Hepatocyte (in vitro differentiated cells): ENCODE measurements at regions not wholly inside any gene's neighbourhood (a gene's known extent, or its start where the extent isn't known, plus 50 kb on each side); places are given as distances from the start of the nearest gene placed in this dataset.

Source experiments
- DNase-seq: peaks from one replicate; pipeline ENCODE4 v3.0.0-alpha.2; 2016; ENCODE audit warnings: low spot score
- H2AFZ ChIP-seq: fragments of 200-600 bp; sonication (generic); 2 replicates; pipeline ENCODE4 v1.6.0; 2016; ENCODE audit warnings: antibody characterized with exemption, mild to moderate bottlenecking
- H3K27ac ChIP-seq: fragments of 200-600 bp; sonication (generic); 2 replicates; pipeline ENCODE4 v1.5.1; 2016; ENCODE audit warnings: mild to moderate bottlenecking
- H3K27me3 ChIP-seq: fragments of 200-600 bp; sonication (generic); 2 replicates; pipeline ENCODE4 v1.6.1; 2016
- H3K36me3 ChIP-seq: fragments of 200-600 bp; sonication (generic); replicated peaks from 2 replicates; pipeline ENCODE4 v1.5.1; 2016; ENCODE audit warnings: low read depth; ENCODE audit not compliant: insufficient read depth
- H3K4me1 ChIP-seq: fragments of 200-600 bp; sonication (generic); 2 replicates; pipeline ENCODE4 v1.5.1; 2016; ENCODE audit warnings: mild to moderate bottlenecking, moderate library complexity; ENCODE audit not compliant: insufficient read depth
- H3K4me2 ChIP-seq: fragments of 200-600 bp; sonication (generic); 2 replicates; pipeline ENCODE4 v1.6.0; 2016
- H3K4me3 ChIP-seq: fragments of 200-600 bp; sonication (generic); 2 replicates; pipeline ENCODE4 v1.5.1; 2016; ENCODE audit warnings: mild to moderate bottlenecking
- H3K79me2 ChIP-seq: fragments of 200-600 bp; sonication (generic); 2 replicates; pipeline ENCODE4 v1.6.0; 2017; ENCODE audit warnings: mild to moderate bottlenecking
- H3K9me2 ChIP-seq: fragments of 200-600 bp; sonication (generic); replicated peaks from 2 replicates; pipeline ENCODE4 v1.6.0; 2017; ENCODE audit warnings: mild to moderate bottlenecking; ENCODE audit not compliant: insufficient read depth
- H3K9me3 ChIP-seq: fragments of 200-600 bp; sonication (generic); 2 replicates; pipeline ENCODE4 v1.5.1; 2016; ENCODE audit warnings: low read depth, mild to moderate bottlenecking
- H4K20me1 ChIP-seq: fragments of 200-600 bp; sonication (generic); 2 replicates; pipeline ENCODE4 v1.6.0; 2016; ENCODE audit warnings: mild to moderate bottlenecking; ENCODE audit not compliant: insufficient read depth, poor library complexity, severe bottlenecking
- CTCF ChIP-seq: fragments of 200-600 bp; sonication (generic); IDR thresholded peaks from 2 replicates; pipeline ENCODE4 v1.5.1; 2016; ENCODE audit warnings: antibody characterized with exemption, mild to moderate bottlenecking; ENCODE audit not compliant: poor library complexity
- EZH2 ChIP-seq: fragments of 200-600 bp; sonication (generic); IDR thresholded peaks from 2 replicates; pipeline ENCODE4 v1.6.1; 2016; ENCODE audit warnings: antibody characterized with exemption, mild to moderate bottlenecking, borderline replicate concordance
- EZH2phosphoT487 ChIP-seq: fragments of 200-600 bp; sonication (generic); IDR thresholded peaks from one replicate; pipeline ENCODE4 v1.6.1; 2018; ENCODE audit warnings: antibody characterized with exemption, mild to moderate bottlenecking, low read depth, moderate library complexity; ENCODE audit not compliant: unreplicated experiment, severe bottlenecking
- WGBS: methylation state at CpG from one replicate; pipeline ENCODE4 v1.1.6; 2016; ENCODE audit warnings: low lambda C conversion rate; ENCODE audit errors: missing lambda C conversion rate; 5-methylcytosine and 5-hydroxymethylcytosine counted together

GRCh38 chr1:53378061-53378460, 50.2 kb upstream of the LRP8 start:
- Histone ChIP-seq H3K79me2 (no peaks in the 10 kb centered on the region), H2AFZ (no peak overlapping the region)

DNA sequence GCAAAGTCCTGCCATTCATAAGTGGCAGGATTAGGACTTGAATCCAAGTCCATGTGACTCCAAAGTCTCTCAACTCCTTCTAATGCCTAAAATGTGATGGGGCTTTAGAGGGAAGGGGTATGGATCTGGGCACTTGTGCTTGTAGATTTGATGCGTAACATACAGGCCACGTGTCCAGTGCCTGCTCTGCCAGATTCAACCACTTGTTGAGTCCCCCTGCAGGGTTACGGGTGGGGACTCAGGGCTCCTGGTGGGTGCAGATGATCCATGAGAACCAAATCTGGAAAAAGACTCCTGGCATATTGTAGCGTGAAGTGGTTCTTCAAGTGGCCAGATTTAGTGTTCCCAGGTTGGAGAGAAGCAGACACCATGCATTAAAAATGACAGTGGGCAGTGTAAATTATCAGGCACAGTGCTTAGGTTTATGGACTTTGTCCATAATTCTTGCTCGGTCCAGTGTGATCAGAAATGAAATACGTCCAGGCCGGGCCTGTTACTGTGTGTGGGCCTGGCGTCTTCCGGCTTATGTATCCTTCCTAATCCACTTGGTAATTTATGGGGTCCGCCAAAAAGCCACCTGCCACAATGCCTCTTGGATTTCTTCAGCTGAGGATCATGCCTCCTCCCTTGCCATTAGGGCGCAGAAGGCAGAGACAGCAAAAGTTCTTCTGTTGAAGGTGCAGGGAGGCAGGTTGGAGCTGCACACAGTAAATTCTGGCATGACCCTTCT, 51.2 kb upstream of the LRP8 start:
- Histone ChIP-seq H3K4me2 (no peak overlapping the region), H2AFZ (no peak overlapping the region), H3K27me3 (no peaks in the 10 kb centered on the region), H3K36me3 (no peaks in the 10 kb centered on the region), H3K4me1 (no peaks in the 10 kb centered on the region), H3K9me3 (no peaks in the 10 kb centered on the region), H3K79me2 (no peaks in the 10 kb centered on the region), H3K27ac (no peak overlapping the region), H3K9me2 (no peaks in the 10 kb centered on the region), H4K20me1 (no peaks in the 10 kb centered on the region), H3K4me3 (no peak overlapping the region)
- TF ChIP-seq EZH2phosphoT487 (no peak), EZH2 (no peak)
- DNase-seq, result no peak
- WGBS, result 91% methylated on average over 11 of the region's 11 CpGs

More at GRCh38 chr1:53378061-53378460, 50.2 kb upstream of the LRP8 start:
- 86% methylated on average over 5 of the region's 5 CpGs for WGBS
- Histone ChIP-seq H3K36me3 (no peaks in the 10 kb centered on the region), H3K4me2 (no peak overlapping the region), H3K4me3 (no peak overlapping the region), H3K27me3 (no peaks in the 10 kb centered on the region), H3K9me2 (no peaks in the 10 kb centered on the region), H3K4me1 (no peaks in the 10 kb centered on the region), H3K27ac (no peak overlapping the region), H4K20me1 (no peaks in the 10 kb centered on the region), H3K9me3 (no peaks in the 10 kb centered on the region)
- TF ChIP-seq CTCF, result no peak
- TF ChIP-seq EZH2, result no peak
- no peak for DNase-seq

DNA sequence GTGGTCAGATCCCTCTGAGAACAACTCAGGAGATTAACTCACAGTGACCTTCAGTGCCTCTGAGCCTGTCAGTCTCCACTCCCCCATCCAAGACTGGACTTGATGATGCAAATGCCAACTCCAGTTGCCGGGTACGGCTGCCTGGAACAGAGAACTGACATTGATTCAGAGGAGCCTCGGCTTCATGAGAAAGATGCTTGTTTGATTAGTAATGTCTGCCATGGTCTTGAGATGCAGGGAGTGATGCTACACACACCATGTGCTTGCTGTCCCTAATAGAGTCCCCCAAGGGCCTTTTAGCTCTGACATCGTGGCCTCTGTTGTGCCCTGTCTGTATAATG, 51.8 kb upstream of the LRP8 start:
- H3K4me3 ChIP-seq, result no peak overlapping the region
- no peak overlapping the region for H2AFZ ChIP-seq
- WGBS, result 80% methylated on average over 4 of the region's 4 CpGs
- no peak for TF ChIP-seq EZH2
- no peak for TF ChIP-seq EZH2phosphoT487
- TF ChIP-seq CTCF, result no peak
- no peaks in the 10 kb centered on the region for H3K36me3 ChIP-seq
- H3K9me2 ChIP-seq, result no peaks in the 10 kb centered on the region
- H3K9me3 ChIP-seq, result no peaks in the 10 kb centered on the region
- H3K79me2 ChIP-seq, result no peaks in the 10 kb centered on the region
- H3K27ac ChIP-seq, result no peak overlapping the region
- no peaks in the 10 kb centered on the region for H4K20me1 ChIP-seq
- no peaks in the 10 kb centered on the region for H3K4me1 ChIP-seq
- DNase-seq, result no peak
- H3K4me2 ChIP-seq, result no peak overlapping the region
- H3K27me3 ChIP-seq, result no peaks in the 10 kb centered on the region

- H3K9me3 ChIP-seq, result no peaks in the 10 kb centered on the region
- H3K4me2 ChIP-seq, result no peak overlapping the region
- H3K4me1 ChIP-seq, result no peaks in the 10 kb centered on the region
- TF ChIP-seq CTCF, result no peak
- no peak for TF ChIP-seq EZH2phosphoT487
- no peak for TF ChIP-seq EZH2
- H4K20me1 ChIP-seq, result no peaks in the 10 kb centered on the region
- H2AFZ ChIP-seq, result no peak overlapping the region
- WGBS, result 58% methylated on average over 5 of the region's 5 CpGs
- no peaks in the 10 kb centered on the region for H3K27me3 ChIP-seq
- no peaks in the 10 kb centered on the region for H3K79me2 ChIP-seq
- no peaks in the 10 kb centered on the region for H3K9me2 ChIP-seq
- no peak for DNase-seq
- H3K27ac ChIP-seq, result no peak overlapping the region
- no peaks in the 10 kb centered on the region for H3K36me3 ChIP-seq
- no peak overlapping the region for H3K4me3 ChIP-seq
Observed at GRCh38 chr1:53380296-53380695, 52.4 kb upstream of the LRP8 start.
